ENCODE measurements at regions not wholly inside any gene's neighbourhood (a gene's known extent, or its start where the extent isn't known, plus 50 kb on each side); places are given as distances from the start of the nearest gene placed in this dataset.

DNA sequence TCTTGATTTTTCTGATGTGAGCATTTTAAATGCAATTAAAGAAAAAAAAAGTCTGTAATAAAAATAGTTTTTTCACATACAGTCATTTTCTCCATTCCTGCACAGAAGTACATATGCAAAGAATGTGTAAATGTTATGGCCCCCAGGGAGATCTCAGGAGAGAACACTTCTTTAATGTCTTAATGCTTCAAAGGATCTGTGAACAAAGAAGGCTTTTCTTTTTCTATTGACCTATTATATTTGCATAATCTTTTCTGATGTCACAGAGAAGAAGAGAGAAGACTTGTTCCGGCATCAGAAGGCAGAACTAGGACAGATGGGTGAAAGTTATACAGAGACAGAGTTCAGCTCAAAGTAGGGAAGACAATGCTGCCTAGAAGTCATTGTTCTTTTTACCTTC, 413.5 kb upstream of the STXBP6 start:
- Histone ChIP-seq H2AFZ (ENCODE audit: low read depth, low read length) (no peak overlapping the region), H4K20me1 (ENCODE audit: insufficient read depth) (no peaks in the 10 kb centered on the region), H3K9me3 (ENCODE audit: low read length) (no peaks in the 10 kb centered on the region), H3K36me3 (ENCODE audit: insufficient read depth, low read length) (no peaks in the 10 kb centered on the region), H3K9ac (ENCODE audit: low read length) (no peak overlapping the region), H3K27ac (ENCODE audit: low read length) (peak overlapping the region; percentile 51), H3K4me3 (ENCODE audit: low read length) (peak overlapping the region; percentile 14), H3K27me3 (ENCODE audit: insufficient read depth, low read depth, low read length) (no peaks in the 10 kb centered on the region), H3K9me2 (ENCODE audit: insufficient read depth, low read length) (no peaks in the 10 kb centered on the region), H3K4me2 (ENCODE audit: low read length) (no peak overlapping the region), H3K79me2 (replicated peaks; ENCODE audit: insufficient read depth, low read length) (no peaks in the 10 kb centered on the region), H3F3A (ENCODE audit: insufficient read depth, low read length, poor library complexity, severe bottlenecking) (no peaks in the 10 kb centered on the region)
- no peak for TF ChIP-seq POLR2AphosphoS5 (IDR thresholded peaks at IDR 0.05)
- TF ChIP-seq EP300 (conservative IDR thresholded peaks at IDR 0.05; ENCODE audit: poor library complexity, severe bottlenecking): no peak
- no peak for TF ChIP-seq TAF1 (IDR thresholded peaks at IDR 0.05; ENCODE audit: low read depth)
- TF ChIP-seq SMC3 (conservative IDR thresholded peaks at IDR 0.05; ENCODE audit: poor library complexity): no peak
- TF ChIP-seq RAD21 (conservative IDR thresholded peaks at IDR 0.05): no peak
- TF ChIP-seq, protein P1, sequence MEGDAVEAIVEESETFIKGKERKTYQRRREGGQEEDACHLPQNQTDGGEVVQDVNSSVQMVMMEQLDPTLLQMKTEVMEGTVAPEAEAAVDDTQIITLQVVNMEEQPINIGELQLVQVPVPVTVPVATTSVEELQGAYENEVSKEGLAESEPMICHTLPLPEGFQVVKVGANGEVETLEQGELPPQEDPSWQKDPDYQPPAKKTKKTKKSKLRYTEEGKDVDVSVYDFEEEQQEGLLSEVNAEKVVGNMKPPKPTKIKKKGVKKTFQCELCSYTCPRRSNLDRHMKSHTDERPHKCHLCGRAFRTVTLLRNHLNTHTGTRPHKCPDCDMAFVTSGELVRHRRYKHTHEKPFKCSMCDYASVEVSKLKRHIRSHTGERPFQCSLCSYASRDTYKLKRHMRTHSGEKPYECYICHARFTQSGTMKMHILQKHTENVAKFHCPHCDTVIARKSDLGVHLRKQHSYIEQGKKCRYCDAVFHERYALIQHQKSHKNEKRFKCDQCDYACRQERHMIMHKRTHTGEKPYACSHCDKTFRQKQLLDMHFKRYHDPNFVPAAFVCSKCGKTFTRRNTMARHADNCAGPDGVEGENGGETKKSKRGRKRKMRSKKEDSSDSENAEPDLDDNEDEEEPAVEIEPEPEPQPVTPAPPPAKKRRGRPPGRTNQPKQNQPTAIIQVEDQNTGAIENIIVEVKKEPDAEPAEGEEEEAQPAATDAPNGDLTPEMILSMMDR (IDR thresholded peaks at IDR 0.05; ENCODE audit: poor library complexity, severe bottlenecking): no peak
- no peak for TF ChIP-seq MXI1 (conservative IDR thresholded peaks at IDR 0.05; ENCODE audit: poor library complexity, severe bottlenecking)
- no peak for TF ChIP-seq EZH2 (IDR thresholded peaks at IDR 0.05; ENCODE audit: borderline replicate concordance, insufficient read depth, low read length, poor library complexity, severe bottlenecking)
- TF ChIP-seq, protein P2, sequence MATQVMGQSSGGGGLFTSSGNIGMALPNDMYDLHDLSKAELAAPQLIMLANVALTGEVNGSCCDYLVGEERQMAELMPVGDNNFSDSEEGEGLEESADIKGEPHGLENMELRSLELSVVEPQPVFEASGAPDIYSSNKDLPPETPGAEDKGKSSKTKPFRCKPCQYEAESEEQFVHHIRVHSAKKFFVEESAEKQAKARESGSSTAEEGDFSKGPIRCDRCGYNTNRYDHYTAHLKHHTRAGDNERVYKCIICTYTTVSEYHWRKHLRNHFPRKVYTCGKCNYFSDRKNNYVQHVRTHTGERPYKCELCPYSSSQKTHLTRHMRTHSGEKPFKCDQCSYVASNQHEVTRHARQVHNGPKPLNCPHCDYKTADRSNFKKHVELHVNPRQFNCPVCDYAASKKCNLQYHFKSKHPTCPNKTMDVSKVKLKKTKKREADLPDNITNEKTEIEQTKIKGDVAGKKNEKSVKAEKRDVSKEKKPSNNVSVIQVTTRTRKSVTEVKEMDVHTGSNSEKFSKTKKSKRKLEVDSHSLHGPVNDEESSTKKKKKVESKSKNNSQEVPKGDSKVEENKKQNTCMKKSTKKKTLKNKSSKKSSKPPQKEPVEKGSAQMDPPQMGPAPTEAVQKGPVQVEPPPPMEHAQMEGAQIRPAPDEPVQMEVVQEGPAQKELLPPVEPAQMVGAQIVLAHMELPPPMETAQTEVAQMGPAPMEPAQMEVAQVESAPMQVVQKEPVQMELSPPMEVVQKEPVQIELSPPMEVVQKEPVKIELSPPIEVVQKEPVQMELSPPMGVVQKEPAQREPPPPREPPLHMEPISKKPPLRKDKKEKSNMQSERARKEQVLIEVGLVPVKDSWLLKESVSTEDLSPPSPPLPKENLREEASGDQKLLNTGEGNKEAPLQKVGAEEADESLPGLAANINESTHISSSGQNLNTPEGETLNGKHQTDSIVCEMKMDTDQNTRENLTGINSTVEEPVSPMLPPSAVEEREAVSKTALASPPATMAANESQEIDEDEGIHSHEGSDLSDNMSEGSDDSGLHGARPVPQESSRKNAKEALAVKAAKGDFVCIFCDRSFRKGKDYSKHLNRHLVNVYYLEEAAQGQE (IDR thresholded peaks at IDR 0.05; ENCODE audit: borderline replicate concordance): no peak

DNA sequence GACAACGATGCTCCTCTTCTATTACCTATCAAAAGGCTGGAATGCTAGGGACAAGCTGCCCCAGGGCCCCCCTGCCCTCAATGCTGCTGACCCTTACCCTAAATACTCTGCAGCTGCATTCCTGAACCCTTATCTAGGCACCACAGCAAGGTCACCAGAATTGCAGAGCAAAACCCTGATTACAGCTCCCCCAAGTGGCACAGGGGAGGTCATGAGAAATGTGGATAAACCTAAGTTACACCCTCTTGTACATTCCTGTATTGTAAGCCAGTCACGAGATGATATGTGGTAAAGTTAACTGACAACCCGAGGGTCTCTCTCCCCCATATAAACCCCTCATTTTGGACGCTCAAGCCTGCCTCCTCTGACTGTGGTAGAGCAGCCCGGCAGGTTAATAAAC, 411.8 kb upstream of the STXBP6 start:
- no peak overlapping the region for H3K4me2 ChIP-seq (ENCODE audit: low read length)
- TF ChIP-seq MXI1 (conservative IDR thresholded peaks at IDR 0.05; ENCODE audit: poor library complexity, severe bottlenecking) (no peak), RAD21 (conservative IDR thresholded peaks at IDR 0.05) (no peak), SMC3 (conservative IDR thresholded peaks at IDR 0.05; ENCODE audit: poor library complexity) (no peak), EZH2 (IDR thresholded peaks at IDR 0.05; ENCODE audit: borderline replicate concordance, insufficient read depth, low read length, poor library complexity, severe bottlenecking) (no peak), POLR2AphosphoS5 (IDR thresholded peaks at IDR 0.05) (no peak), EP300 (conservative IDR thresholded peaks at IDR 0.05; ENCODE audit: poor library complexity, severe bottlenecking) (no peak), TAF1 (IDR thresholded peaks at IDR 0.05; ENCODE audit: low read depth) (no peak)
- TF ChIP-seq, protein P1 (IDR thresholded peaks at IDR 0.05; ENCODE audit: poor library complexity, severe bottlenecking): no peak
- TF ChIP-seq, protein P2 (IDR thresholded peaks at IDR 0.05; ENCODE audit: borderline replicate concordance): no peak
- H3F3A ChIP-seq (ENCODE audit: insufficient read depth, low read length, poor library complexity, severe bottlenecking): no peaks in the 10 kb centered on the region
- H3K36me3 ChIP-seq (ENCODE audit: insufficient read depth, low read length): no peaks in the 10 kb centered on the region
- no peaks in the 10 kb centered on the region for H3K79me2 ChIP-seq (replicated peaks; ENCODE audit: insufficient read depth, low read length)
- H3K9me3 ChIP-seq (ENCODE audit: low read length): no peaks in the 10 kb centered on the region
- H4K20me1 ChIP-seq (ENCODE audit: insufficient read depth): no peaks in the 10 kb centered on the region
- no peak overlapping the region for H3K27ac ChIP-seq (ENCODE audit: low read length)
- no peak overlapping the region for H3K9ac ChIP-seq (ENCODE audit: low read length)
- no peaks in the 10 kb centered on the region for H3K9me2 ChIP-seq (ENCODE audit: insufficient read depth, low read length)
- H2AFZ ChIP-seq (ENCODE audit: low read depth, low read length): no peak overlapping the region
- H3K4me3 ChIP-seq (ENCODE audit: low read length): no peak overlapping the region
- no peaks in the 10 kb centered on the region for H3K27me3 ChIP-seq (ENCODE audit: insufficient read depth, low read depth, low read length)
